Activated B cell treated with CpG ODN at 0.5 μM for 24 hours (primary cell): ENCODE measurements at regions not wholly inside any gene's neighbourhood (a gene's known extent, or its start where the extent isn't known, plus 50 kb on each side); places are given as distances from the start of the nearest gene placed in this dataset.

ENCODE experiments used
- ATAC-seq: fragments of 200-7000 bp; cut with Tn5 transposase; one replicate; pipeline ENCODE4 v1.10.0; 2021; ENCODE audit warnings: low read depth, mild to moderate bottlenecking, moderate library complexity
- CTCF ChIA-PET: fragments of 350-600 bp; sonication (Branson Sonifier 250); formaldehyde crosslinking; loops from one replicate; lab custom pipeline; 2021; ENCODE audit warnings: antibody characterized with exemption; lab: Charles Lee
- POLR2A ChIA-PET: fragments of 350-600 bp; sonication (Branson Sonifier 250); formaldehyde crosslinking; loops from one replicate; lab custom pipeline; 2021; ENCODE audit warnings: antibody characterized with exemption; lab: Charles Lee
- DNase-seq: peaks from one replicate; pipeline ENCODE4 v3.0.0; 2022
- H3K27ac Mint-ChIP-seq: one replicate; pipeline ENCODE4 v1.8.0; 2020; ENCODE audit warnings: mixed read lengths
- H3K27me3 Mint-ChIP-seq: one replicate; pipeline ENCODE4 v1.8.0; 2021; ENCODE audit warnings: mixed read lengths
- H3K36me3 Mint-ChIP-seq: one replicate; pipeline ENCODE4 v1.8.0; 2021; ENCODE audit warnings: low read depth, mixed read lengths
- H3K4me1 Mint-ChIP-seq: one replicate; pipeline ENCODE4 v1.8.0; 2021; ENCODE audit warnings: mixed read lengths
- H3K4me3 Mint-ChIP-seq: one replicate; pipeline ENCODE4 v1.8.0; 2020; ENCODE audit warnings: mild to moderate bottlenecking, mixed read lengths
- H3K9me3 Mint-ChIP-seq: one replicate; pipeline ENCODE4 v1.8.0; 2020; ENCODE audit warnings: mixed read lengths
- intact Hi-C: fragments of 100-400 bp; cut with micrococcal nuclease; formaldehyde crosslinking; loops from one replicate; pipeline ENCODE4 v1.15.1; 2024
- TF ChIP-seq, protein P1 (sequence below): fragments of 200-600 bp; IDR thresholded peaks from one replicate; pipeline ENCODE4 v1.8.0; 2022; ENCODE audit warnings: antibody characterized with exemption, mild to moderate bottlenecking

DNA sequence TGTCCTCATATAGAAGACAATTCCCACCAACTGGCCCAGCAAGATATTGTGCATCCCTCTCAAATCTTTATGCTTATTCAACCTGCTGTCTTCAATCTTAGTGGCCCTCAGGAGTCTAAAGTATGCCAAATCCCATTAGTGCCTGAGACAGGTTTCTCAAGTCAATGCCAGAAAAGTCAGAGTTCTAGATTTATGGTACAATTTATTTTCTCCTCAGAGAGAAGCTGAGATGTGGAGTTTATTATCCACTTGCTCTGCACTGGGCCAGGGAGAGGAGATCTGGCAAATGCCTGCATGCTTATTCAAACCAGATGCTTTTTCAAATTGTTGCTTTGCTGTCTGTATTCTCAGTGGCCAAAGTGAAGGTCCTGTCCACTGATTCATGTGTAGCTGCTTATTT, 825.2 kb downstream of the METTL4 start:
- no peak overlapping the region for H3K4me3 Mint-ChIP-seq
- ATAC-seq: no peak
- ChIA-PET CTCF (no interaction called here), POLR2A (no interaction called here)
- H3K27me3 Mint-ChIP-seq: no peaks in the 10 kb centered on the region
- TF ChIP-seq, protein P1, sequence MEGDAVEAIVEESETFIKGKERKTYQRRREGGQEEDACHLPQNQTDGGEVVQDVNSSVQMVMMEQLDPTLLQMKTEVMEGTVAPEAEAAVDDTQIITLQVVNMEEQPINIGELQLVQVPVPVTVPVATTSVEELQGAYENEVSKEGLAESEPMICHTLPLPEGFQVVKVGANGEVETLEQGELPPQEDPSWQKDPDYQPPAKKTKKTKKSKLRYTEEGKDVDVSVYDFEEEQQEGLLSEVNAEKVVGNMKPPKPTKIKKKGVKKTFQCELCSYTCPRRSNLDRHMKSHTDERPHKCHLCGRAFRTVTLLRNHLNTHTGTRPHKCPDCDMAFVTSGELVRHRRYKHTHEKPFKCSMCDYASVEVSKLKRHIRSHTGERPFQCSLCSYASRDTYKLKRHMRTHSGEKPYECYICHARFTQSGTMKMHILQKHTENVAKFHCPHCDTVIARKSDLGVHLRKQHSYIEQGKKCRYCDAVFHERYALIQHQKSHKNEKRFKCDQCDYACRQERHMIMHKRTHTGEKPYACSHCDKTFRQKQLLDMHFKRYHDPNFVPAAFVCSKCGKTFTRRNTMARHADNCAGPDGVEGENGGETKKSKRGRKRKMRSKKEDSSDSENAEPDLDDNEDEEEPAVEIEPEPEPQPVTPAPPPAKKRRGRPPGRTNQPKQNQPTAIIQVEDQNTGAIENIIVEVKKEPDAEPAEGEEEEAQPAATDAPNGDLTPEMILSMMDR: no peak
- DNase-seq: no peak
- H3K9me3 Mint-ChIP-seq: no peaks in the 10 kb centered on the region
- H3K36me3 Mint-ChIP-seq: no peaks in the 10 kb centered on the region
- H3K4me1 Mint-ChIP-seq: no peaks in the 10 kb centered on the region
- H3K27ac Mint-ChIP-seq: no peak overlapping the region
- intact Hi-C loops: no loop called here

DNA sequence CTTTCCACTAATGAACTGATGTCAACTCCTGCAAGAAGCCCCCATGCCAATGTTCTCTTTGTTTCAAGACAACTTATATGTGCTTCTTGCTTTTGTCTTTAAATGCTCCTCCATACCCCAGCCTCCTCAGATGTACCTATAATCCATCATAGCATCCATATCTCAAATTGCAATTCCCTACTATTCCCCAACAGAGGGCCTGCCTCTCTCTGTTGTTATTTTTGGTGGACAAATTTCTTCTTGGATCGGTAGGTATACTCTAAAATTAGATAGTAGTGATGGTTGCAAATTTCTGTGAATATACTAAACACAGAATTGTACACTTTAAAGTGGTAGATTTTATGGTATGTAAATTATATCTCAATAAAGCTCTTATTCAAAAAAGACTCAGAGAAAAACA, 820.1 kb downstream of the METTL4 start:
- ChIA-PET CTCF (no interaction called here), POLR2A (no interaction called here)
- H3K27me3 Mint-ChIP-seq: no peaks in the 10 kb centered on the region
- H3K27ac Mint-ChIP-seq: no peak overlapping the region
- DNase-seq: no peak
- ATAC-seq: no peak
- no peaks in the 10 kb centered on the region for H3K9me3 Mint-ChIP-seq
- no peak overlapping the region for H3K4me3 Mint-ChIP-seq
- TF ChIP-seq, protein P1: no peak
- intact Hi-C loops: no loop called here
- no peaks in the 10 kb centered on the region for H3K4me1 Mint-ChIP-seq
- H3K36me3 Mint-ChIP-seq: no peaks in the 10 kb centered on the region

DNA sequence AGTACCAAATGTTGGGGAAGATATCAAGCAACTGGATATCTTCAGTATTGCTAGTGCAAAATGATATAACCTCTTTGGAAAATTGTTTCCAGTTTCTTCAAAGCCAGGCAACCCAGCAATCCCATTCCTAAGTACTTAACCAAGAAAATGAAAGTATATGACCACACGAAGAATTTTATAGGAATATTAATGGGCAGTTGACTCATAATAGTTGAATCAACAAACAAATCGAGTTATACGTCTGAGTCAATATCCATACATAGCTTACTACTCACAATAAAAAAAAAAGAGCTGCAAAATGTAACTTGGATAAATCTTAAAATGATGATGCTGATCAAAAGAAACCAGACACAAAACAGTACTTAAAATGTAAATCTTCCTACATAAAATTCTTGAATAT, 810.4 kb downstream of the METTL4 start:
- ATAC-seq: no peak
- CTCF ChIA-PET: no interaction called here
- Mint-ChIP-seq H3K4me3 (no peak overlapping the region), H3K9me3 (peaks cover 4% of the 10 kb centered on the region), H3K36me3 (no peaks in the 10 kb centered on the region), H3K27me3 (no peaks in the 10 kb centered on the region), H3K27ac (no peak overlapping the region), H3K4me1 (no peaks in the 10 kb centered on the region)
- intact Hi-C loops: no loop called here
- DNase-seq: no peak
- TF ChIP-seq, protein P1: no peak
- POLR2A ChIA-PET: no interaction called here

DNA sequence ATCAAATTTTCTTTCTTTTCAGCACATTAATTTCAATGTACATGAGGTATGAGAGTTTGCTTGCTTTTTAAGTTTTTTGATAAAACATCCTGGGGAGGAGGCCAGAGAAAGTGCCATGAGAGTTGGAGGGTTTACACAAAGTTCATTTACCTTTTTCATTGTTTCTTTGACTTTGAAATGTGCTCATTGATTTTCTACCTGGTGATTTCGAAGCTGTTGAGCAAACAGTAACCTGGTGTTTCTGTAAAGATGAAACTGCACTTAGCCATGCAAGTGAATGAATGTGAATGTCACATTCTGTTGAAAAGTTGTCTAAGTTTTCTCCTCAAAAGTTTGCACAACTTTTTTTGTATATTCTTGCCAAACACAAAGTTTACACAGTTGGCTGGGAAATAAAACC, 797.0 kb downstream of the METTL4 start:
- Mint-ChIP-seq H3K36me3 (no peaks in the 10 kb centered on the region), H3K27ac (no peak overlapping the region), H3K4me3 (no peak overlapping the region), H3K9me3 (peaks cover 2% of the 10 kb centered on the region), H3K27me3 (no peaks in the 10 kb centered on the region), H3K4me1 (no peaks in the 10 kb centered on the region)
- TF ChIP-seq, protein P1: no peak
- DNase-seq (no peak), ATAC-seq (no peak)
- intact Hi-C loops: no loop called here
- ChIA-PET POLR2A (no interaction called here), CTCF (no interaction called here)

DNA sequence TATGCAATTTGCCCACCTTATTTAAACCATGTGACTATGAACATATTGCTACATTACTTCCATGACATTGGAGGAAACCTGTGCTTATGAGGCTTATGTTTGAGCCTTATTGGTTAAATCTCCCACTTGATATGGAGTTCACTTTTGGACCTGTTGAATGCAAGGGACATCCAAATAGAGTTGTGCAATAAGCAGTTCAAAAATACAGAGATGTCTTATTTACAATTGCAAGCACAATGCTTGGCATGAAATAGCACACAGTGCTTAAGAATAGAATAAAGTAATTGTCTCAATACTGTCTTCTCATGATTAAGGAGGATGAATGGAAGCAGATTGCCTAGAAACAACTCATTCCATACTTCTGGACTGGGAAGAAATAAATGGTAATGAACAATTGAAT, 793.5 kb downstream of the METTL4 start:
- ATAC-seq (no peak), DNase-seq (no peak)
- ChIA-PET POLR2A (no interaction called here), CTCF (no interaction called here)
- intact Hi-C loops: no loop called here
- H3K36me3 Mint-ChIP-seq: no peaks in the 10 kb centered on the region
- no peaks in the 10 kb centered on the region for H3K4me1 Mint-ChIP-seq
- no peak overlapping the region for H3K27ac Mint-ChIP-seq
- peaks cover 2% of the 10 kb centered on the region for H3K9me3 Mint-ChIP-seq
- TF ChIP-seq, protein P1: no peak
- no peak overlapping the region for H3K4me3 Mint-ChIP-seq
- H3K27me3 Mint-ChIP-seq: no peaks in the 10 kb centered on the region
